NCI-H1417 (cell line): ENCODE measurements at regions not wholly inside any gene's neighbourhood (a gene's known extent, or its start where the extent isn't known, plus 50 kb on each side); places are given as distances from the start of the nearest gene placed in this dataset.
"Not testable (repeated sequence)": the region's sequence is repeated elsewhere in the genome, so short reads cannot be mapped to it uniquely, and the experiment has no call there.

Source experiments
- DNase-seq, 3 experiments: peaks; one replicate each; lab custom pipeline; 2025; lab: John Stamatoyannopoulos, UW

DNA sequence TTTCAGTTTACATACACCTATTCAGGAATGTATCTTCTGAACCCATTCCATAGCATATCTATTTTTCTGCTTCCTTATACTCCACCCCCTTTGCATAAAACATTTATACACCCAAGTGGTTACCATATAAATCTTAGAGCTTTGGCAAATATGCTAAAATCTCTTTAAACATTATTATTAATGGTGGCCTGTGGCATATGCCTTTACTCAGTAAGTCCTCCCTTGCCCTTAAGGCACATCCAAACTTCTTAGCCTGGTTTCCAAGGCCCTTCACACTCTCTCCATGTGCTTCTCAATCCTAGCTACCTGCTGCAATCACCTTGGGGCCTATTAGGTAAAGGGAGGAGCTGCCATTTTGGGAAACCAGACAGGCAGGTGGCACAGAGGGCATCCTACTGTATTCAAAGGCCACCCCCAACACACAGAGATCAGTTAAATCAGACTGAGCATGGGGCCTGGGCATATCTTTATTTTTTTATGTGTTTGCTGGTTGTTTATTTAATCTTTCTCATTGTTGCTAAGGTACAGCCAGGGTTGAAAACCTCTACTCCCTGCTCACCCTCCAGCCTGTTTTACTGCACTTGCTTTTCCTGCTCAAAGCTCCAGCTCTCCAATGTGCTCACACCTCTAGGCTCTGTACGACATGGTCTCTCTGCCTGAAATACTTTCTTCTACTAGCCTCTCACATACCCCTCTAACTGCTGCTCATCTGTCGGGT is 242.8 kb upstream of the HNRNPA3 start:
- DNase-seq, result no peak

DNA sequence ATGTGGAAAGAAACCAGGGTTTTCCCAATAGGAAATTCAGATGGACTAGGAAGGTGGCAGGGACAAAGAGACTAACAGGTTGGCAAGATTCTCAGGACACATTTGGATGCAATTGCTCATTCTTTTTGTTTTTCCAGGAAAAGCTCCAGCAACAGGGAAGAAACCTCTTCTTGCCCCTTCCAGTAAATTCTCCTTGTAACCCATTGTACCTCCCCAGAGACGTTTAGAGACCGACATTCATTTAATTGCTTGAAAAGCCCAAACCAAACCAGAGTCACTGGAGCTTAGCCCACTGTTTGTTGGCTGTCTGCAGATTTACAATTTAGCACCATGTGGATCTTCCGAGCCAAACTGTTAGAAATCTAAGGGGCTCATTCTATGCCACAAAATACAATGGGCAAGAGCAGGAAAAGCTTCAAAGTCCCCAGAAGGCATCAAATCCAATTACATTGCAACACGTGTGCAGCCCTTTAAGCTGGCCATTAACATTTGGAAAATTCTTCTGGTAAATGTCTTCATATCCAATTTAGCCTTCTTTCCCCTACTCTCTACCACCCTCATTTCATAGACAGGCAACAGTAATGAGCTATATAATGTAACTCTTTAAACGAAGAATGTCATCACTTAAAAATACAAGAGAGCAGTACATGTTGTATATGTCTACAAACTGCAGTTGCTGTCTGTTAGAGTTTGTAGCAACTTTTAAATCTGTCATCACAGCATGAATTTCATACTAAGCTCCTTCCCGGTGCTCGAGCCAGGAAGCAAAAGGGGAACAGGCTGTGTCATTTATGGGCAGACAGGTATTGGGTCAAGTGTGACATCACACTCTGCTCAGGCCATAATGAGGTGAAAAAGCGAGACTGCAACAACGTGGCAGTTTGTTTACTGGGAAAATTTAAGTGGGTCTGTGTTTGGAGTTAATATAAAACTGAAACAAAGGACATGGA is 235.6 kb upstream of the HNRNPA3 start:
- DNase-seq, result no peak

DNA sequence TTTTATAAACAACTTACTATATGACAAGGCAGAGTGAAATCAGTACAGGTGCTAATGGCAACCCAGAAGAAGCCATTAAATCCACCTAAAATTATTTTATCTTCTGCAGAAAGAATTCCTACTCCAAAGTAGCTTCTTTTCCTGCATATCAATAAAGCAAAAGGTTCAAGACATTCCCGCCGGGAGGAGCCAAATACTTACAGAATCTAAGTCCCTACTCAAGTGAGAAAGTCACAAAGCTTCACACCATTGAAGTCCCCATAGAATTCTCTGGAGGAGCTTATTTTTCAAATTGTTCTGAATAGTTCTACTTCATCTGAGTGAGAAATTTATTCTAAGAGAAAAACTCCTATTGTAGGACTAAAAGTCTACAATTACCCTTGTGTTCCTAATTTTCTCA is 233.7 kb upstream of the HNRNPA3 start:
- DNase-seq, result no peak

DNA sequence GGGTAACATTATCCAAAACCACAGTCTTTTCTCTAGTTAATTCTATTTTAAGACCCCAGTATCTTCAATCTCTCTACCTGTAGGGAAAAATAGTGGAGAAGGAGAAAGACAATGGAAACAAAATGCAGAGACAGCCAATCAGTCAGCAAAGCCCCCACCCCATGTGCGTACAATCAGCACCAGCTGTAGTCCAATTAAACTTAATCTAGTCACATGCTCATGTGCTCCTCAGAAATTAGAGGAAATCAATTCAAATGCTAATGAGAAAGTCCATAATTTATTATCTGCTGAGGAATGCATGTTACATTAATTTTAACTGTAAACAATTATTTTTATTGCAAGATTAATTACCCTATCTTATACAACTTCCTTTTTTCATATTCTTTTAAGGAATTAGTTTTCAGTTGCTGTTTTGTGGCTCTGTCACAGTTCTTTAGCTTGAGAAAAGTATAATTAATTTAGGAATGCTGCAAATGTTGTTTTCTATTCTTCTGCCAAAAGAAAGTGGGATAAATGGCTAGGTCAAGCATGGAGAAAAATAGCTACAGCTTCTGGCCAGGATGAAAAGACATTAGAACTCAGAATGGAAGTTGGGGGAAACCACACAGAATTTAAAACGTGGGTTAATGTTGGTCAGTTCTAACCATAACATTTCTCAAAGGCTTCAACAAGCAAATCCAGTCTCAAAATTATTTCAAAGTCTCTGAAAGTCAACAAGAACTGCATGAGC is 232.4 kb upstream of the HNRNPA3 start:
- DNase-seq, result no peak

DNA sequence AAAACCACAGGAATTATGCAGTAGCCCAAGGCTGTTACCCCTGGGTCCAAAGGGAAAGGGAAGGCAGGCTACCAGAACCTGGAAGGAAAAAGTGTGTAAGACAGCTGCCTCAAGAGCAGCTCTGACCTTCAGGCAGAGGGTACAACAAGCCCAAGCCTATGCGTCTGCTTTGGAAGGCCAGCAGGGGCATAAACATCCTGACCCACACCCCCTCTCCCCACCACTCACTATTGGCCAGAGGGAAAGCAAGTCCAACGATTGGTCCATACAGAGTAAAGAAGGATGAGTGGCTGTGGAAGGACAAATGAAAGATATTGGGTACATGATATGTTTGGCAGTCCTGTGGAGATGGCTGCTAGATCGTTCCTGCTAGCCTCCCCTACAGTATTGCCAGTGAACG is 227.6 kb upstream of the HNRNPA3 start:
- no peak for DNase-seq

DNA sequence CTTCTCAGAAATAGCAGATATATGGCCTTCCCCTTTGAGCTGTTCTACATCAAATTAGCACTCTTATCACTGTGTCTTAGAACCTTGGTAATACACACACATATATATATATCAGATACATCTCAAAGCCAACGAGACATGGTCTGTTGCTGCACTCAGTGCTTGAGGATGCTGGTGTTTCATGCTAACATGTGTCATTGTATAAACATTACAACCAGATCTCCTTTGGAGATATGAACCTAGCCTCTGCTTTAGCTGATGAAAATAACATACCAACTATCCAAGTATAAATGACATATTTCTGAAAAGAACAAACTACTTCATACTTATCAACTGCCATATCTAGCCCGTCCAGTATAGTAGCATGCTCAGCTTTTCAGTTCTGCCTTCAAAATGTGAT is 226.7 kb upstream of the HNRNPA3 start:
- DNase-seq, result no peak

DNA sequence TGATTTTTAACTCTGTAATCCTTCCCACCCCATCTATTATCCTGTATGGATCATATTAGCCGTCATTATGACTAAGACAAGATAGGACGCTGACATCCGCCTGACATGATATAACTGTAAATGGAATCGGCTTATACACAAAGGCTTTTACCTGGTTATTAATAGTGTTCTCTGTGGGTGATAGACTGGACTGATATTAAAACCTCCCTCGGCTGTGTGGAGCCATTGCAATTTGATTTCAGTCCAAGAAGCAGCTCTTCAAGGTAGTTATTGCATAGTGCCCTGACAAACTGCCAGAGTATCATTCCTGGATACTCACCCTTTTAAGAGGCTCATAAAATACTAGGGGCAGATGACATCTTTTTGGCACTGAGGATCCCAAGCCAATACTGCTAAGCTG is 226.1 kb upstream of the HNRNPA3 start:
- DNase-seq, result no peak

DNA sequence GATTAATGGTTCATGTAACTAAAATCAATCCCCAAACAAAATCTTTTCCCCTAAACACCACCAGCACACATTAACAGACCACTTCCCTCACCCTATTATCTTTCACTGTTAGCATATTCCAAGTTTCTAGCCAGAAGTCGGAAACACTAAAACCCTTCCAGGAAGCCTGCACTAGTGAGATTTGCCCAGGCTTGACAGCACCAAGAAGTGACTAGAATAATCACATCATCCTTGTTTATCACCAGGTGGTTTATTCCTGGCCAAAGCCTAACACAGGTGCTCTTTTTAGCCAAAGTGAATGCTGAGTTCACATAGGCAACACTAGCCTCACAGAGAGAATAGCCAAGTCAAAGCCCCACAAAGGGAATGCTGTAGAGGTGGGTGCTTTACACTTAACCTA is 221.2 kb upstream of the HNRNPA3 start:
- DNase-seq, result no peak

DNA sequence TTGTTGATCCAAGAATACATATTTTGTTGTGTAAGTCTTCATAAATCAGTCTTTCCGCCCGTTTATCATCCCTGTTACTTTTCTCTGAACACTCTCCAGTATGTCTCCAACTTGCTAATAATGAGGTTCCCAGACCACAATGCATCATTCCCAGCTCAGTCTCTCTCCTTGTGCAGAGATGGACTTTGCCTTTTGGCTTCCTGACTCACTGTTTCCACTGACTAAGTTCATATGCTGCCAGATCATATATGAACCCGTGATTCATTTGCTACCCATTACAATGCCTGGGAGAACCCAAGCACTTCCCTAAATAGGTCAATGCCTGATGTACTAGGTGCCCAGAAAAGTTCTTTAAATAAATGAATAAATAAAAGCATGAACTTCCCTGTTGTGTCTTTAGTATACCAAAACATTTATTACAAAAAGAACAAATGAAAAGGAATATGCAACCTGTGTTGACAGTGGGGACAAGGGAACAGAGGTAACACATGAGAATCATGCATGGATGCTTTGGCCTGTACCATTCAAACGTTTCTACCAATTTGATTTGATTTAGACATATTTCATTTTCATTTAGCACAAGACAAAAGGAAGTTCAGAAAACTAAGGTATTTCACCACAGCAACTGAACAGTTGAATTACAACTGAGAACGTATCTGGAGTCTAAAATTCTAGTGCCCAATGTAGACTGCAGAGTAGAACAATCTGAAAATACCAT is 215.4 kb upstream of the HNRNPA3 start:
- no peak for DNase-seq

DNA sequence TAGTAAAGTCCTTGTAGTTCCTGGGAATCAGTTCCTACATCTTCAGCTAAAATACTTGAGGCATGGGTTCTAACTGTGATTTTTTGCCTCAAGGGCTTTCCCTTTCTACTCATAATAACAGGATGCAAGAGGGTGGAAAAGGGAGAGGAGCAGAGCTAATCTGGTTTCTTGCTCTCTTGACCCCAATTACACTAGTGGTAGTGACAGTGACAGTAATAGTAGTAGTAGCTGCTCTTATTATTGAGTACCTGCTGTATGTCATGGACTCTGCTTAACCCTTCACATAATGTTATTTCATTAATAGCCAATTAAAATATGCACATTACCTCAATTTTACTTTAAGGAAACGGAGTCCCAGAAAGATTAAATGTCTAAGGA is 214.8 kb upstream of the HNRNPA3 start:
- no peak for DNase-seq

DNA sequence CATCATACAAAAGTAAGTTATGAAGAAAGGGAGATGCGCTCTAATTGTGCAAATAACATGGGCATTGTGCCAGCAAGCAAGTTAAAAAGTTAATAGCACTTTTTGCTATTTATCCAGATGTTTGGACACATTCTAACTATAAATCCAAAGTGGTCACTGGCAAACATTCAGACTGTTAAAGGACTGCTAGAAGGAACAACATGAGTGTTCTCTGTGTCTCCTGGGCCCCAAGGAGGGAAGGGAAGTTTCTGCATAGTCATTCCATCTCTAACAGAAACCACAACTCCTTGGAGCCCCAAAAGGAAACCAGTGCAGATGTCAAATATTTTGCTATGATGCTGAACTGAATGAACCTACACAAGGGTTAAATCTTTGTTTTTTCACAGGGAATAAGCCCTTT is 213.3 kb upstream of the HNRNPA3 start:
- DNase-seq, result no peak

DNA sequence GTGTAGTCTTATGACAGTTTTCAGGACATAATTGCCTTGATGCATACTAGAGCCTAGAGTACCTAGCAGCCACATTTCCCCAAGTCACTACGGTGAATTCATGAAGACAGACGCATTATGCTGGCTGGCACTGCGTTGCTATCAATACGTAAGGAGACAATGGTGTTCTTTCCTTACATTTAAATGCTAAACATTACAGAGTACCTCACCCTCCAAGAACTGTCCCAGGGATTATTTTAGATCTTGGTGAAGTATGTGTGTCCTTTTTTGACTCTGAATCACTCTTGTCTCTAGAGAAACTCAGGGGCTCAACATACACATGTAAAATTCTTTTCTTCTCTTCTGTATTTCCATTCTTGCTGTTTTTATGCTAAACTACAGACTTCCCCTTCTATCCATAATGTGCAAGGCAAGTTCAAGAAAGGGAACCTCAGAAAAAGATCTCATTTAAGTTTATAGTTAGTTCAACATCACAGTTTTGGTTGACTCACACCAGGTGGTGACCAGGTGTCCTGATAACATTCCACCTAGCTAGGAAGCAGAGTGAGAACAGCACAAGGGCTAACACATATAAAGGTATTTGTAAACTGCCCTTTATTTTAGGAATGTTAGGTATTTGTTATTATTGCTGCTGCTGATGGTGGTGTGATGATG is 212.4 kb upstream of the HNRNPA3 start:
- no peak for DNase-seq

DNA sequence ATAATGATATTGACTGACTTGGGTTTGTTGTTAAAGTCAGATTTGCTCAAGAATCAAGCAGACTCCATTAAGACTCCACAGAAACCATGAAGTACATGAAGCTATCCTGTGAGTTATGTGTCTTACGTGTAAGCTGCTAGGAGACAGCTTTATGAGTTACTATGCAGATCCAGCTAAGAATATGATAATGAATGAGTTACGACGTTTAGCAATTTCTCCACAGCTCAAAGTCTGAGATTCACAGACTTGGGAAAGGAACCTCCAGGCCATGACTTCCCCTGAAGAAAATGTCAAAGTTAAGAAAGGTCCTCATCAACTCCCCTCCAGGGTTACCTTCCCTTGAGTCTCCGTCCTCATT is 211.9 kb upstream of the HNRNPA3 start:
- DNase-seq, result no peak

DNA sequence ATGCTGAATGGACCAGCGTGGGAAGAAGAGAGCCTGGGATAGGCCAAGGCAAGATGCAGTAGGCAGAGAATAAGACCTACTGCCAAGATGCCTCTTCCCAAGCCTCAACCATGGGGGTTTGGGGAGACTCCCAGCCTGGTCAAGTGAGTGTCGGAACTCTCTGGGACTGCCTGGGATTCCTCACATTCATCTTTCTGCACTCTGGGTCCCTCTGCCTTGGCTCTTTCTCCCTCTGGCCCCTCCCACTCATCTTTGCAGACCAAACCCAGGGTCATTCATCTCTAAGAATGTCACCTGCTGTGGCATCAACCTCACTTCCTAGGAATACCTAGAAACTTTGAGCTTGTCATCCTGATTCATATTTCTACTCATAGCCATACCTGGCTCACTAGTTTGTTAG is 211.3 kb upstream of the HNRNPA3 start:
- no peak for DNase-seq

DNA sequence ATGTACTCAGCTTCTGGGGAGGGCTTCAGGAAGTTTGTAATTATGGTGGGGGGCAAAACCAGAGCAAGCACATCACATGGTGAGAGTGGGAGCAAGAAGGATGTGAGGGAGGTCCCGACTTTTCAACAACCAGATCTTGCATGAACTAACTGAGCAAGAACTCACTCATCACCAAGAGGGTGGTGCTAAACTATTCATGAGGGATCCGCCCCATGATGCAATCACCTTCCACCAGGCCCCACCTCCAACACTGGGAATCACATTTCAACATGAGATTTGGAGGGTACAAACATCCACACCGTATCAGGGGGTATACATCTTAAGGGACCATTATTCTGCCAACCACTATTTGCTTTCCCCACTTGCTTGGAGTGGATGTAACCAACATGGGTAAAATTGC is 209.6 kb upstream of the HNRNPA3 start:
- DNase-seq, result no peak

DNA sequence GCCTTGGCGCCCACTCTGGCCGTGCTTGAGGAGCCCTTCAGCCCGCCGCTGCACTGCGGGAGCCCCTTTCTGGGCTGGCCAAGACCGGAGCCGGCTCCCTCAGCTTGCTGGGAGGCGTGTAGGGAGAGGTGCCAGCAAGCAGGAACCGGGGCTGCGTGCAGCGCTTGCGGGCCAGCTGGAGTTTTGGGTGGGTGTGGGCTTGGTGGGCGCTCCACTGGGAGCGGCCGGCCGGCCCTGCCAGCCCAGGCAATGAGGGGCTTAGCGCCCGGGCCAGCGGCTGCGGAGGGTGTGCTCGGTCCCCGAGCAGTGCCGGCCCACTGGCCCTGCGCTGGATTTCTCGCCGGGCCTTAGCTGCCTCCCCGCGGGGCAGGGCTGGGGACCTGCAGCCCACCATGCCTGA is 204.9 kb upstream of the HNRNPA3 start:
- DNase-seq, result not testable (repeated sequence)

DNA sequence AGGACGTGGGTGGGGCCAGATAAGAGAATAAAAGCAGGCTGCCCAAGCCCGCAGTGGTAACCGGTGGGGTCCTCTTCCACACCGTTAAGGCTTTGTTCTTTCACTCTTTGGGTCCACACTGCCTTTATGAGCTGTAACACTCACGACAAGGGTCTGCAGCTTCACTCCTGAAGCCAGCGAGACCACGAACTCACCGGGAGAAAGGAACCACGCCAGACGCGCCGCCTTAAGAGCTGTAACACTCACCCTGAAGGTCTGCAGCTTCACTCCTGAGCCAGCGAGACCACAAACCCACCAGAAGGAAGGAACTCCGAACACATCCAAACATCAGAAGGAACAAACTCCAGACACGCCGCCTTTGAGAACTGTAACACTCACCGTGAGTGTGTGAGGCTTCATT is 203.9 kb upstream of the HNRNPA3 start:
- DNase-seq, result not testable (repeated sequence)

DNA sequence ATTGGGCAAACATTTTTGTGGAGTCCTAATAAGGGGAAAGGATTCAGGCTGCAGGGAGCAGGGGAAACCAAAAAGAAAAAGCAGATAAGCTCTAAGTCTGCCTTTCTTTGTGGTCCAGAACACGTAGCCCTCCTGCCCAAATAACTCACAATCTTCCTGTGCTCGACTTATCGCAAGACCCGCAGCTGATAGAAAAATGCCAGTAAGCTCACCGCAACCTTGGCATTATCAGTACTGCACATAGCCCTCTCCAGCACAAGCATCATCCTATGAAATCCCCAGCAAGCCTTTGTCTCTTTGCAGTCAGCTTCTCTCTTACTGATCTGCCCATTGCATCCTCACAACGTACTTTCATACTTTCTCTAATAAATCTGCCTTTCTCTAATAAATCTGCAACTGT is 202.4 kb upstream of the HNRNPA3 start:
- DNase-seq, result no peak

DNA sequence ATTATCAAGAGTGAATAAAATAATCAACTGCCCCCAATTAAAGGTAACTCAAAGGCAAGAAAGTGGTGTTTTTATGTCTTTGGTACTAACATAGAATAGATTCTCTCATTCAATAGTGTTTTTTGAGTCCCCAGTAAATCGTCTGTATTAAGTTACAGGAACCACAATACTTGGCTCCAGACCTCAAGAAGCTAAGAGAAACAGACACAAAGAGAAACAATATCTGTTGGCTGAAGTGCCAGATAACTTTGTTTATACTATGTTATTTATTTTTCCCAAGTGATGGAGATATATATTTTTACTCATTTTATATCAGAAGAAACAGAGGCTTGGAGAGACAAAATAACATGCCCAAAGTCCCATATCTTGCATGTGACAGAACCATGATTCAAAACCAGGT is 201.7 kb upstream of the HNRNPA3 start:
- no peak for DNase-seq

DNA sequence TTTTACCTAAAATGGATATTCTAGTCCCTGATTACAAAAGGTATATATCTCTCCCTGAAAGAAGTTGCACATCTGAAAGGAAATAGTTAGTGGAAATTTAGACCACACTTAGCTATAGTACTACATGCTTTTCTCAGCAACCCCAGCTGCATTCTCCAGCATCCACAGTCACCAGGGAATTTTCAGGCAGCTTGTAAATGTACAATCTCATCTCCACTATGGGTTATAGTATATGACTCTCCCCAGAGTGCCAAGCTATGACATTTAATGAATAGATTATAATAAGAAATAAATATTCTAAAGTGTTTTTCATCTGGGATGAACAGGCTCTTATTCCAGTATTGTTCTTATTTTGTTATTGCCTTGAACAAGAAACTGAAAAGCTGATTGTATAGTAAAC is 197.6 kb upstream of the HNRNPA3 start:
- DNase-seq, result no peak

DNA sequence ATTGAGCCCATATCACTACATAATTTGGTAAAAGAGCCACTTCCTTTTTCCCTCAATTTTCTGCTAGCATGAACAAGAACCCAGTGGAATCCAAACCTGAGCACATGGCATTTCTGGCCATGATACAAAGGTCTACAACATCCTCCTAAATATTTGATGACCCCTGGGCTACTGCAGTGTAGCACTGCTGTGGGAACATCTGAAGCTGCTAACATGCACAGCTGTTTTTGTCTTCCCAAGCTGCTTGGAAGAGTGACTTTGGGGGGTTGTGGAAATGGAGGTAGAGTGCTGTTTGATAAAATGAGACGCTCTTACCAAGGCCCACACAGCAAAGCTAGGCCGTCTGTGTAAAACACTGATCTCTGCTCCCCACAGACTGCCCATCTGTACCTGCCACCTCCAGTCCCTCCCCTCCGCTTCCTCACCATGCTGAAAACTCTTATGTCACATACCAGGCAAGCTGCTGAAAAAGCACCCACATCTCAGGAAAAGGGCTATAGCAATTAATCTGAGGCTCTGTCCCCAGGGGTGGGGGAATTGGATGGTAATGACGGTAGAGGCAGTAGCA is 197.2 kb upstream of the HNRNPA3 start:
- DNase-seq, result no peak
